22Rv1 (cell line): ENCODE measurements at regions not wholly inside any gene's neighbourhood (a gene's known extent, or its start where the extent isn't known, plus 50 kb on each side); places are given as distances from the start of the nearest gene placed in this dataset.

Experiments
- H3K27ac ChIP-seq: fragments of 450-650 bp; 2 replicates; pipeline ENCODE4 v1.5.1; 2017
- ZFX ChIP-seq: fragments of 450-650 bp; IDR thresholded peaks from 2 replicates; pipeline ENCODE4 v1.6.1; 2017; ENCODE audit warnings: antibody characterized with exemption, borderline replicate concordance
- TF ChIP-seq, protein P1 (sequence below): fragments of 450-650 bp; IDR thresholded peaks from 2 replicates; pipeline ENCODE4 v1.5.1; 2017; ENCODE audit warnings: mild to moderate bottlenecking

DNA sequence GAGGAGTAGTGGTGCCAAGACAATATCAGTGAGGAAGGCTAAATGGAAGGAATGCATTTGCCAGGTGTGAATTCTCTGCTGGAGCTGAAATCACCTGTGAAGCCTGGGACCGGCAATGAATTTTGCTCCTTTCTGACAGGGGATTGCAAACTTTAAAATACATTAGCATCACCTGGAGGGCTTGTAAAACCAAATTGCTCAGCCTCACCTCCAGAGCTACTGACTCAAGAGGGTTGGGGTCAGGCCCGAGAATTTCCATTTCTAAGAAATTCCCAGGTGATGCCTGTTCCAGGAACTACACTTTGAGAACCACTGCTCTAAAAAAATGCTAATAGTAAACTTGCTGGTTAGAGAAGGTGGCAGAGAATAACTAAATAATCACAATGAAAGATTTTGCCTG lies 445.6 kb upstream of the RBMS3 start:
- TF ChIP-seq, protein P1, sequence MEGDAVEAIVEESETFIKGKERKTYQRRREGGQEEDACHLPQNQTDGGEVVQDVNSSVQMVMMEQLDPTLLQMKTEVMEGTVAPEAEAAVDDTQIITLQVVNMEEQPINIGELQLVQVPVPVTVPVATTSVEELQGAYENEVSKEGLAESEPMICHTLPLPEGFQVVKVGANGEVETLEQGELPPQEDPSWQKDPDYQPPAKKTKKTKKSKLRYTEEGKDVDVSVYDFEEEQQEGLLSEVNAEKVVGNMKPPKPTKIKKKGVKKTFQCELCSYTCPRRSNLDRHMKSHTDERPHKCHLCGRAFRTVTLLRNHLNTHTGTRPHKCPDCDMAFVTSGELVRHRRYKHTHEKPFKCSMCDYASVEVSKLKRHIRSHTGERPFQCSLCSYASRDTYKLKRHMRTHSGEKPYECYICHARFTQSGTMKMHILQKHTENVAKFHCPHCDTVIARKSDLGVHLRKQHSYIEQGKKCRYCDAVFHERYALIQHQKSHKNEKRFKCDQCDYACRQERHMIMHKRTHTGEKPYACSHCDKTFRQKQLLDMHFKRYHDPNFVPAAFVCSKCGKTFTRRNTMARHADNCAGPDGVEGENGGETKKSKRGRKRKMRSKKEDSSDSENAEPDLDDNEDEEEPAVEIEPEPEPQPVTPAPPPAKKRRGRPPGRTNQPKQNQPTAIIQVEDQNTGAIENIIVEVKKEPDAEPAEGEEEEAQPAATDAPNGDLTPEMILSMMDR = no peak
- no peak overlapping the region for H3K27ac ChIP-seq

DNA sequence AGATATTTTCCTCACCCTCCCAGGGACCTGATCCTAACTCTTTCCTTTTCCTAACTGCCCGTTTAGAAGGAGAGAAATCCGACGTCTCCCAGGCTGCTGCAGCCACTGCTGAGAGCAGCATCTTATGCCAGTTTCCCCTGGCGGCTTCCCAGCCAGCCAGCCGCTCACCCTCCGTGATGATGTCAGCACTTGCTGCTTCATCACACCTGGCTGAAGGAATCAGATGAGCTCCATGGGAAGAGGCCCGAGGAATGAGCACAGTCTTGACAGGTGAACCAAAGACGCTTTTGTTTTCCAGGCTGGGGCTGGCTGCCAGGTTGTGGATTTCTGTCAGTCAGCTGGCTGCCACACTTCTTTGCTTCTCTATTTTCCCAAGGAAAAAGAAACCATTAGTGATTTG lies 445.1 kb upstream of the RBMS3 start:
- TF ChIP-seq, protein P1 = no peak
- TF ChIP-seq ZFX = no peak

DNA sequence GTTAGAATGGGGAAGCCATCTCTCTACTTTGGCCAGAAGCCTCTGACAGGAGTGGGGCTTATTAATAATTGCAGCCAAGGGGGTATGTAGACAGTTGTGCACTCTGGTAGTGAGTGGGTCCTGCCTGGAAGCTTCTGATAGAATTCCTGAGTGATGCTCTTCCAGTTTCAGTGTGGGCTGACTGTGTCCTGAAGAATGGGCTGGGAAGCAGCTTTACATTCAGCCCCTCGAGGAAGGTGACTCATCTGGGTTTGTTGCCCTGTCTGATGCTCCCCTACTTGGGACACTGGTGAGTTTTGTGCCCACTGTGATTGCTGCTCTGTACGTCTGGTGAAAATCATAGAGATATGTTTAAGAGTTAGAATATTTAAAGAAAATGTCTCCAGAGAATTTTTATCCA lies 444.7 kb upstream of the RBMS3 start:
- TF ChIP-seq ZFX = no peak
- TF ChIP-seq, protein P1 = no peak
- no peak overlapping the region for H3K27ac ChIP-seq

More for the DNA sequence above, 445.1 kb upstream of the RBMS3 start:
- no peak overlapping the region for H3K27ac ChIP-seq

DNA sequence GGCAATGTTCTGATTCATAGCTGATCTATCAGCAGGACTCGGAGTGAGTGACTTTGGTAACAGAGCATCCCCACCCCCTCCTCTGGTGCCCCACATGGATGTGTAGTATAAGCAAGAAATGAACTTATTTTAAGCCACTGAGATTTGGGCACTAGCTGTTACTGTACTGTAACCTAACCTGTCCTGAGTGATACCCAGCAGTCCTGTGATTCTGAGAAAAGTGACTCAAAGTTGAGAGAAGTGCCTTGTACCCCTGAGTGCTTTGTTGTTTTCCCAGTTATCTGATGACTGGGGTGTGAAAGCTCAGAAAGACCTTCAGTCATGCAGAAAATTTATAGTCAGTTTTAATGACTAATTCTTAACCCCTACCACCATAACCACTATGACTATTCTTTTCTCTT lies 439.9 kb upstream of the RBMS3 start:
- TF ChIP-seq, protein P1 = no peak
- TF ChIP-seq ZFX = no peak
- H3K27ac ChIP-seq = no peak overlapping the region

DNA sequence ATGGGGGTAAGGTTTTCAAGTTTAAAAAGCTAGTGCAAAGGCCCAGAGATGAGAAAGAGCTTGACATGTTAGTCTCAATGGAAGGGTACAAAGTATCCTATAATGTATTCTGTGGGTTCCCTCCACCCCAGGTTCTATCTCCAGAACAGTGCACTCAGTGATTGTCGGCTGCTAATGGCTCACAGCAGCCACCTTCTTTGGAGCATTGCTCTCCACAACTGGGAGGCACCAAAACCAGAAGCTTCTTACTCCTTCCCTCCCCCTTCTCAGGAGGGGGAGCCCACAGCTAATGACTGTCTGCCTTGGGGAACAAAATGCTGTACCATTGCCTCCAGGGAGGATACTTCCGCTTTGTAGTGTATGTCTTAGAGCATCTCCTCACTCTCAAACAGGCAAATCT lies 439.4 kb upstream of the RBMS3 start:
- TF ChIP-seq, protein P1 = no peak
- no peak for TF ChIP-seq ZFX
- no peak overlapping the region for H3K27ac ChIP-seq

DNA sequence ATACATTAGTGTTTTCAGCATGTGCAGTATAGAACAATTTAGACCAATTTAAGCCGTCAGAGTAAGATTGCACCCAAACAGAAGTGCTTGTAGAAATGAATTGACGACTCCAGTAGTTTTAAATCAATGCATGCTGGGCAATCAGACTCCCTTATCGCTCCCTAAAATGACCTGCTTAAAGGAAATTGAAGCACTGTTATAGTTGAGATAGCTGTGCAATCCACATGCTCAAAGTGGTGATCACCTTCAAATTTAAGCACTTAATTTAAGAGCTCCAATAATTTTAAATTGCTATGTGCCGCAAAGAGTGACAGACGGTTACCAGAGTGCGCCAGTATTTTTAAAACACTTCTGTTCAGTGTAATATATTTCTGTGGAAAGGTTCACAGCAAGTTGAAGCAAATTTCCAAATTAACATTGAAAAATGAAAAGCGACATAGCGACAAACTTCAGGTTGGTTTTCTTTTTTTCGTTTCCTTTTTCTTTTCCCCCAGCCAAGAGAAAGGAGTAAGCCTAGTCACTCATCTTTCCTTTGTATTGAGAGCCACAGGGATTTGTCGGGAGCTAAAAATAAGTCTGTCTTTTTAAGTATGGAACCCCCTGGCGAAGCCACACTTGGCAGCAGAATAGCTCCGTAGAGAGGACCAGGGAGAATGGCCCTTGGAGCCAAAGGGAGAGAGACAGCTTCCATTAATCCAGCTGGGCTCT lies 436.4 kb upstream of the RBMS3 start:
- no peak for TF ChIP-seq ZFX
- TF ChIP-seq, protein P1 = no peak
- H3K27ac ChIP-seq = no peak overlapping the region

DNA sequence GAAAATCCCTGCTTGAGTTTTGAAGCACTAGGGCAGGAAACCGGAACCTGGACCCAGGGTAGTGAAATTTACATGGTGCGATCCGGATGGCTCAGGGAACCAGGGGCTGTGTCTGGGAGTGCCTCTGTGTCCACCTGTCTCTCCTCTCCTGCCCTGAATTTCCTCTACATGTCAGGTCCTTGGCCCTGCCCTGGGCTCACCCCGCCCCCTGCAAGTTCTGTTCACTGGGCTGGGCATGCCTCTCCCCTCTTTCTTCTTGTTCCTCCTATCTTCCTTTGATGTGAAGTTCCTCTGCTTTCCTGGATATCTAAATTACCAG lies 435.9 kb upstream of the RBMS3 start:
- TF ChIP-seq, protein P1 = no peak
- TF ChIP-seq ZFX = no peak
- no peak overlapping the region for H3K27ac ChIP-seq
